BE2C (cell line): ENCODE measurements at regions not wholly inside any gene's neighbourhood (a gene's known extent, or its start where the extent isn't known, plus 50 kb on each side); places are given as distances from the start of the nearest gene placed in this dataset.
"Not testable (repeated sequence)": the region's sequence is repeated elsewhere in the genome, so short reads cannot be mapped to it uniquely, and the experiment has no call there.

Experiments used
- DNase-seq: peaks from one replicate; pipeline ENCODE4 v3.0.0-alpha.2; 2020
- H3K27me3 ChIP-seq: fragments of 250-450 bp; sonication (Bioruptor Pico); 2 replicates; pipeline ENCODE4 v1.5.1; 2020; ENCODE audit warnings: mild to moderate bottlenecking
- H3K36me3 ChIP-seq: fragments of 250-450 bp; sonication (Bioruptor Pico); 2 replicates; pipeline ENCODE4 v1.5.1; 2020; ENCODE audit warnings: mild to moderate bottlenecking
- H3K4me1 ChIP-seq: fragments of 250-450 bp; sonication (Bioruptor Pico); 2 replicates; pipeline ENCODE4 v1.5.1; 2020
- H3K4me3 ChIP-seq: 2 replicates; pipeline ENCODE4 v1.5.1; 2011; ENCODE audit warnings: low read depth, low read length
- H3K9me3 ChIP-seq: fragments of 250-450 bp; sonication (Bioruptor Pico); 2 replicates; pipeline ENCODE4 v1.5.1; 2020
- TF ChIP-seq, protein P1 (sequence below): IDR thresholded peaks from 2 replicates; pipeline ENCODE4 v1.5.1; 2012; ENCODE audit warnings: mild to moderate bottlenecking, low read depth, low read length

DNA sequence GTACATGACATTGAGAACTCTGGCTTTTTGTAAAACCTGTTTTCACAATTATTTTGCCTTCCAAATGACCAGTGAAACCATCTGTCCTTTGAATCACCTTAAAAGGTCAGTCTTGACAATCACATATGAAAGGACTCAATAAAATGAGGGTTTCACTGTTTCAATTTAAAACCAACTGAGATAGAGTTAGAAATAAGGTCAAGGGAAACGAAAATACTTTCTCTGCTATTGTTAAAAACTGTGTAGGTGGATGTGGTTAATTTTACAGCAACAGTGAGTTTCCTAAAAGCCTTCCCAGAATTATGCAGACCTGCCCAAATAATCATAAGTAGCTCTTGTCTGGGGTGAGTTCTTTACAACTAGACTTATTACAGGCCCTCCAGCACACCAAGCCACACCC is 839.9 kb downstream of the RAB28 start:
- Histone ChIP-seq H3K4me3 (no peak overlapping the region), H3K4me1 (no peaks in the 10 kb centered on the region), H3K27me3 (no peaks in the 10 kb centered on the region), H3K36me3 (no peaks in the 10 kb centered on the region), H3K9me3 (no peaks in the 10 kb centered on the region)
- DNase-seq, result no peak
- TF ChIP-seq, protein P1, sequence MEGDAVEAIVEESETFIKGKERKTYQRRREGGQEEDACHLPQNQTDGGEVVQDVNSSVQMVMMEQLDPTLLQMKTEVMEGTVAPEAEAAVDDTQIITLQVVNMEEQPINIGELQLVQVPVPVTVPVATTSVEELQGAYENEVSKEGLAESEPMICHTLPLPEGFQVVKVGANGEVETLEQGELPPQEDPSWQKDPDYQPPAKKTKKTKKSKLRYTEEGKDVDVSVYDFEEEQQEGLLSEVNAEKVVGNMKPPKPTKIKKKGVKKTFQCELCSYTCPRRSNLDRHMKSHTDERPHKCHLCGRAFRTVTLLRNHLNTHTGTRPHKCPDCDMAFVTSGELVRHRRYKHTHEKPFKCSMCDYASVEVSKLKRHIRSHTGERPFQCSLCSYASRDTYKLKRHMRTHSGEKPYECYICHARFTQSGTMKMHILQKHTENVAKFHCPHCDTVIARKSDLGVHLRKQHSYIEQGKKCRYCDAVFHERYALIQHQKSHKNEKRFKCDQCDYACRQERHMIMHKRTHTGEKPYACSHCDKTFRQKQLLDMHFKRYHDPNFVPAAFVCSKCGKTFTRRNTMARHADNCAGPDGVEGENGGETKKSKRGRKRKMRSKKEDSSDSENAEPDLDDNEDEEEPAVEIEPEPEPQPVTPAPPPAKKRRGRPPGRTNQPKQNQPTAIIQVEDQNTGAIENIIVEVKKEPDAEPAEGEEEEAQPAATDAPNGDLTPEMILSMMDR, result no peak

DNA sequence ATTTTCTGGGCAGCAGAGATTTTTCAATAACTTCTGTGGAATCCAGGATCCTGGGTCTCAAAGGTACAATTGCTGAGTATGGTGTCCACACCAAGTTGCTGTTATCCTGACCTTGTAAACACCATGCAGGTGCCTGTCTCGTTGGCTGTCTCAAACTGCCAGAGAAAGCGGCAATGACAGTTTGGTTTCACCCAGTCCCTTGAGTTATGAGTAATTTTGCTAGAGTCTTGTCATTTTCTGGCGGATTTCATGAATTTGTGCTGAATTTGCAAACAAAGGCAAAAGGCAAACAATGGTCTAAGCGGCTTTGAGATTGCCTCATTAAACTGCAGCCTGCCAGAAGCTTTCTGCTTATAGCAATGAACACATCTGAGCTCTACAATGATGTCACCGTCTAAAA is 847.9 kb downstream of the RAB28 start:
- H3K4me3 ChIP-seq, result no peak overlapping the region
- no peaks in the 10 kb centered on the region for H3K27me3 ChIP-seq
- DNase-seq, result no peak
- H3K4me1 ChIP-seq, result no peaks in the 10 kb centered on the region
- 0 out of 2 replicates have a peak, but pooled peaks cover 4% of the 10 kb centered on the region for H3K9me3 ChIP-seq
- TF ChIP-seq, protein P1, result no peak
- no peaks in the 10 kb centered on the region for H3K36me3 ChIP-seq

DNA sequence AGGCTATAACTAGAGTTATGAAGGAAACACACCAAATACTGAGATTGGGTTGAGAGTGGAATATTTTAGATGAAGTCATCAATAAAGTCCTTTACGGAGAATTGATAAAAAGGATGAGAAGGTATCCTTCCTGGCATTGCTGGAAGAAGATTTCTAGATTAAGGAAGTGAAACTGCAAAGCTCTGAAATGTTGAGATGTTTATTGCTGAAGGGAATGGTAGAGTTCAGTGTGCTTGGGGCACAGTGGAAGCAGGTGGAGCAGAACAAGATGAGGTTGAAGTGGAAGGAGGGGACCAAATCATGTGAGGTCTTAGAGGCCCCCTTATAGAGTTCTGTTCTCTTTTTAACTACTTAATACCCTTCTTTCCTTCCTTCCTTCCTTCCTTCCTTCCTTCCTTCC is 848.5 kb downstream of the RAB28 start:
- no peak for DNase-seq
- TF ChIP-seq, protein P1, result no peak

DNA sequence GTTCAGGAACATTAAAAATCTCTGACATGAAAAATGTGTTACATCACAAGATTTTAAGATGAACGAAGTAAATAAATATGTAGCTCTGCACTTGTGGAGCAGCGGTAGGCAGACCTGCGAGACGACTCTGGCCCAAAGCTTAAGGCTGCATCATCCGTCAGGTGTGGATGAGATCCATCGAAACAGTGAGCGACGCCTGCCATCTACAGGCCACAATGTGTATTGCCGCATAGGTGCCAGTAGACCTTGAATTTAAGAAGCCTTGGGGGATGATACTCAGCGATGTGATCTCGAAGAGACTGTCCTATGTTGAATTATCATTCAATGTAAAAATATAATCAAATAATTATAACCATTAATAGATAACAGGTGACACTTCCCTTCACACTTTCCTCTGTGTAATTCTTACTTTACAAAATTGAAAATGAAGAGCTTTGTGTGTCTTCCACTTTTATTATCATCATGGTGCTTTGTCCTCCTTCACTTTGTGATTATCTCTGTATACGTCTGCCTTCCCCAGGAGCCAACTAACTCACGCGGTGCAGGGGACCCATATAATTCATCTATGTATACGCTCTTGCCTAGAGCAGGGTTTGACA is 851.0 kb downstream of the RAB28 start:
- no peaks in the 10 kb centered on the region for H3K36me3 ChIP-seq
- DNase-seq, result peak; percentile 70
- no peak overlapping the region for H3K4me3 ChIP-seq
- no peaks in the 10 kb centered on the region for H3K27me3 ChIP-seq
- 0 out of 2 replicates have a peak, but pooled peaks cover 4% of the 10 kb centered on the region for H3K9me3 ChIP-seq
- no peaks in the 10 kb centered on the region for H3K4me1 ChIP-seq
- TF ChIP-seq, protein P1, result peak; percentile 95

More for the DNA sequence above, 848.5 kb downstream of the RAB28 start:
- Histone ChIP-seq H3K4me3 (no peak overlapping the region), H3K9me3 (0 out of 2 replicates have a peak, but pooled peaks cover 4% of the 10 kb centered on the region), H3K27me3 (no peaks in the 10 kb centered on the region), H3K36me3 (no peaks in the 10 kb centered on the region), H3K4me1 (no peaks in the 10 kb centered on the region)

DNA sequence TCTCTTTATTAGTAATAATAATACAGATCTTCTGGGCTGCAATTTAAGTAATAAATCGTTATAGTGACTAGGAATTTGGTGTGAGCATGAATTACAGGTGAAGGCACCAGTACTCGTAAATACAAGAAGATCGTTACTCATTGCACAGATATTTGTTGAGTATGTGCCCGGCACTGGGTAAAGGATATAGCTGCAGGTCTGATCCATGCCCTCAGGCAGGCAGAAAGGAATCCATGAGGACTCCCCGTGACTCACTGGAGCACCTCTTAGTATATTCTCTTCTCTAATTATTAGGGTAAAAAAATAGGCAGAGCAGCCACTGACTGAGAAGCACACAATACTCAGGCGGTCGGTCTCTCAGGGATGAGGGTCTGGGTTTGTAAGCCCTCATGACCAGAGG is 868.3 kb downstream of the RAB28 start:
- no peaks in the 10 kb centered on the region for H3K27me3 ChIP-seq
- no peak for DNase-seq
- TF ChIP-seq, protein P1, result no peak
- H3K36me3 ChIP-seq, result no peaks in the 10 kb centered on the region
- no peaks in the 10 kb centered on the region; the same call in 1 of the 2 replicates for H3K9me3 ChIP-seq
- H3K4me3 ChIP-seq, result no peak overlapping the region
- no peaks in the 10 kb centered on the region for H3K4me1 ChIP-seq

DNA sequence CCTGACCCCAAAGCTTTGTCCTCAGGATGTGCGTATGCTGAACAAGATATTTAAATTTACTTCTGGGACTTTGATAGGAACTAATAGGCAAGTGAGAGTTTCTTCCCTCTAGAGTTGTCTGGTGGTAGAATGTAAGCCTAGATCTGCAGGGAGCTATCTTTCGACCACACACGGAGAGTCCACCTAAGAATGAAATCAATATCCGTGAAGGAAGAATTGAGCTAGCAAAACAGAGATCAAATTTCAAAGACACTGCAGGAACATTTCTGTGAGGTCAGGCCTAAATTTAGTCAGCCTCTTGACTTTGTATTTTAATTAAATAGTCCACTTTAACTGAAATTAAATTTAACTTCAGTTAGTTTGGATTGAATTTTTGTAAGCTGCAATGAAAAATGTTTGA is 871.3 kb downstream of the RAB28 start:
- no peaks in the 10 kb centered on the region for H3K4me1 ChIP-seq
- no peaks in the 10 kb centered on the region; the same call in 1 of the 2 replicates for H3K9me3 ChIP-seq
- H3K36me3 ChIP-seq, result no peaks in the 10 kb centered on the region
- no peaks in the 10 kb centered on the region for H3K27me3 ChIP-seq
- TF ChIP-seq, protein P1, result no peak
- no peak for DNase-seq
- H3K4me3 ChIP-seq, result no peak overlapping the region

DNA sequence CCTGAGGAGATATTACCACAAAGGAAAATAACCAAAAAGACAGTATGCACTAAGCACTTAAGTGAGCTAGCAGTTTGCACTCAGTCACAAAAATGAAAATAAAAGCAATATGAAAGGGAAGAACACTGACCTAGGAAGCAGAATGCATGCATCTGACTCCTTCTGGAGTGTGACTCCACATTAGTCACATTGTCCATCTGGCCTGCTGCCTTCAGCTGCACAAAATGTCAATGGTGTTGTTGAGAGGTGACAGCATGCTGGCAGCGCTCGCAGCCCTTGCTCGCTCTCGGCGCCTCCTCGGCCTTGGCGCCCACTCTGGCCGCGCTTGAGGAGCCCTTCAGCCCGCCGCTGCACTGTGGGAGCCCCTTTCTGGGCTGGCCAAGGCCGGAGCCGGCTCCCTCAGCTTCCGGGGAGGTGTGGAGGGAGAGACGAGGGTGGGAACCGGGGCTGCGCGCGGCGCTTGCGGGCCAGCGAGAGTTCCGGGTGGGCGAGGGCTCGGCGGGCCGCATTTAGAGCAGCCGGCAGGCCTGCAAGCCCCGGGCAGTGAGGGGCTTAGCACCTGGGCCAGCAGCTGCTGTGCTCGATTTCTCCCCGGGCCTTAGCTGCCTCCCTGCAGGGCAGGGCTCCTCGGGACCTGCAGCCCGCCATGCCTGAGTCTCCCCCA is 874.8 kb downstream of the RAB28 start:
- not testable (repeated sequence) for H3K4me1 ChIP-seq, H3K4me3 ChIP-seq, H3K36me3 ChIP-seq, H3K9me3 ChIP-seq, DNase-seq, H3K27me3 ChIP-seq
